ENCODE measurements at regions not wholly inside any gene's neighbourhood (a gene's known extent, or its start where the extent isn't known, plus 50 kb on each side); places are given as distances from the start of the nearest gene placed in this dataset.

DNA sequence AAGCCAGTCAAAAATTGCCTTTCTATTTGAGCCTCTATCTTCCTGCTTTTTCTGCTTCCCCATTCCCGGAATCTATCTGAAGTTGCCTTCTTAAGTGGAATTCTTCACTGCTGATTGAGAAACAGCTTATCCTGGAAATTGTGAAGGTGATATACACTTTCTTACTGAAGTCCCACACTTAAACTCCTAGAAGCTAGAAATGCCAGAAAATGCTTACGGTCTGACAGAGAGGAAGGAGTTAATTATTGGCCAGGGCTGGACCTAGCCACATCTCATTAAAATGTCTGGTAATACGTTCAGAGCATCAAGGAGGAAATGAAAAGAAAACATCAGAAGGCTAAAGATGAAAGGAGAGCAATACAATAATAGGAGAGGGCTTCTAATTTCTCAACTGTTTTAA is 292.5 kb upstream of the SNX7 start:
- intact Hi-C loops (cut with DNase I): no loop called here
- 43 to 57% methylated on average over 3 of the region's 3 CpGs for WGBS, 2 donors
- no peaks in the 10 kb centered on the region for H3K4me1 ChIP-seq
- H3K27me3 ChIP-seq: no peaks in the 10 kb centered on the region
- H3K9me3 ChIP-seq: no peaks in the 10 kb centered on the region
- no peaks in the 10 kb centered on the region for H3K36me3 ChIP-seq
- DNase-seq: no peak
- no peak overlapping the region for H3K27ac ChIP-seq
- TF ChIP-seq POLR2A (IDR thresholded peaks at IDR 0.05) (no peak), EP300 (IDR thresholded peaks at IDR 0.05) (no peak), POLR2AphosphoS5 (IDR thresholded peaks at IDR 0.05) (no peak), CTCF (IDR thresholded peaks at IDR 0.05) (no peak)
- H3K4me3 ChIP-seq: no peak overlapping the region

- DNase-seq: no peak
- H3K4me1 ChIP-seq: no peaks in the 10 kb centered on the region
- no peak overlapping the region for H3K4me3 ChIP-seq
- H3K36me3 ChIP-seq: no peaks in the 10 kb centered on the region
- no peaks in the 10 kb centered on the region for H3K9me3 ChIP-seq
- H3K27ac ChIP-seq: no peak overlapping the region
- intact Hi-C loops (cut with DNase I): no loop called here
- no peaks in the 10 kb centered on the region for H3K27me3 ChIP-seq
- WGBS, 2 donors: 74 to 80% methylated on average over 4 of the region's 4 CpGs
- no peak for TF ChIP-seq EP300 (IDR thresholded peaks at IDR 0.05)
- TF ChIP-seq POLR2AphosphoS5 (IDR thresholded peaks at IDR 0.05): no peak
- TF ChIP-seq POLR2A (IDR thresholded peaks at IDR 0.05): no peak
- no peak for TF ChIP-seq CTCF (IDR thresholded peaks at IDR 0.05)
These were observed 294.1 kb upstream of the SNX7 start for GRCh38 chr1:98367426-98367825.

- 82 to 90% methylated on average over 3 of the region's 3 CpGs for WGBS, 2 donors
- Histone ChIP-seq H3K4me3 (no peak overlapping the region), H3K27me3 (no peaks in the 10 kb centered on the region), H3K9me3 (no peaks in the 10 kb centered on the region), H3K27ac (no peak overlapping the region), H3K4me1 (no peaks in the 10 kb centered on the region), H3K36me3 (no peaks in the 10 kb centered on the region)
- no peak for TF ChIP-seq POLR2A (IDR thresholded peaks at IDR 0.05)
- no peak for TF ChIP-seq EP300 (IDR thresholded peaks at IDR 0.05)
- TF ChIP-seq POLR2AphosphoS5 (IDR thresholded peaks at IDR 0.05): no peak
- TF ChIP-seq CTCF (IDR thresholded peaks at IDR 0.05): no peak
- DNase-seq: no peak
- intact Hi-C loops (cut with DNase I): no loop called here
These were observed 295.2 kb upstream of the SNX7 start for GRCh38 chr1:98366343-98366742.

DNA sequence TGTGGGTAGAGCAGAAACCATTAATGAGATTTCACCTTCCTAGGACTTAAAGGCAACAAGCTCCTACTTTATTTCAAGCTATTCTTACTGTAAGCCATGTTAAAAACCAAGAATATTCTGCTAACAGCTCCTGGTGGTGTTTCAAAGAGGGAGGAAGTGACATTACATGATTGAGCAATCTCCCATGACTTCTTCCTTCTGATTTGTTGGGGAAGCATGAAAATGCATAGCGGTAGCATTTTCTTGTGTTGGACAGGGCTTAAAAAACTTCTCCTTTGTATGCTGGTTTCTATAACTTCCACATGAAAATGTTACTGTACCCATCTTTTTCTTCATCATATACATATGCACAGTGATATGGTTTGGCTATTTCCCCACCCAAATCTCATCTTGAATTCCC is 297.0 kb upstream of the SNX7 start:
- Histone ChIP-seq H3K4me3 (no peak overlapping the region), H3K9me3 (no peaks in the 10 kb centered on the region), H3K27ac (no peak overlapping the region), H3K36me3 (no peaks in the 10 kb centered on the region), H3K4me1 (no peaks in the 10 kb centered on the region), H3K27me3 (no peaks in the 10 kb centered on the region)
- 87 to 100% methylated on average over 1 of the region's 1 CpG for WGBS, 2 donors
- intact Hi-C loops (cut with DNase I): no loop called here
- TF ChIP-seq EP300 (IDR thresholded peaks at IDR 0.05): no peak
- no peak for TF ChIP-seq CTCF (IDR thresholded peaks at IDR 0.05)
- TF ChIP-seq POLR2A (IDR thresholded peaks at IDR 0.05): no peak
- TF ChIP-seq POLR2AphosphoS5 (IDR thresholded peaks at IDR 0.05): no peak
- no peak for DNase-seq

GRCh38 chr1:98360864-98361263 is 300.7 kb upstream of the SNX7 start:
- intact Hi-C loops (cut with DNase I): no loop called here
- H3K27me3 ChIP-seq: no peaks in the 10 kb centered on the region
- H3K36me3 ChIP-seq: no peaks in the 10 kb centered on the region
- no peak for DNase-seq
- H3K4me1 ChIP-seq: no peaks in the 10 kb centered on the region
- no peak for TF ChIP-seq POLR2AphosphoS5 (IDR thresholded peaks at IDR 0.05)
- TF ChIP-seq EP300 (IDR thresholded peaks at IDR 0.05): no peak
- TF ChIP-seq CTCF (IDR thresholded peaks at IDR 0.05): no peak
- no peak for TF ChIP-seq POLR2A (IDR thresholded peaks at IDR 0.05)
- 77 to 88% methylated on average over 2 of the region's 2 CpGs for WGBS, 2 donors
- no peaks in the 10 kb centered on the region for H3K9me3 ChIP-seq
- H3K27ac ChIP-seq: no peak overlapping the region
- H3K4me3 ChIP-seq: no peak overlapping the region
